ENCODE measurements at regions not wholly inside any gene's neighbourhood (a gene's known extent, or its start where the extent isn't known, plus 50 kb on each side); places are given as distances from the start of the nearest gene placed in this dataset.

DNA sequence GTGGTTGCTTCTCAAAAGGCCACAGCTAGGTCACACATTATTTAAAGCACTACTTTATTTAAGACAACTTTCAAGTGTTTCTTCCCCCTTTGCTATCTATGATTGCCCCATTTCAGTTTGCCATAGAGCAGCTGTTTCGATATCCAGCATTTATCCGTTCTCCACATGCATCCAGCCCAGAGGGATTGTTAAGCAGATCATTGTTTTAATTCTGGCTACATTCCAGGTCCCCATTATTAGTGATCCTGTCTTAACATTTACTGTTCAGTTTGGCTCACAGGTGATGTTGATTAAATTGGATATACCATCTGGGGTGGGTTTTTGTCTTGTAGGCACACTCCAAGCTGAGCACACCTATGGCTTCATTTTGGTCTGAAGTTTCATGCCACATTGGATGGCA, 638.7 kb downstream of the ZEB2 start:
- H3K27ac Mint-ChIP-seq (ENCODE audit: unreplicated experiment), result no peak overlapping the region
- H3K27me3 Mint-ChIP-seq (ENCODE audit: unreplicated experiment), result no peaks in the 10 kb centered on the region
- H3K4me1 Mint-ChIP-seq (ENCODE audit: unreplicated experiment), result no peaks in the 10 kb centered on the region
- no peak for TF ChIP-seq CTCF (IDR thresholded peaks at IDR 0.05)
- no peaks in the 10 kb centered on the region for H3K9me3 Mint-ChIP-seq (ENCODE audit: unreplicated experiment)
- no peaks in the 10 kb centered on the region for H3K36me3 Mint-ChIP-seq (ENCODE audit: unreplicated experiment)
- no peak overlapping the region for H3K4me3 Mint-ChIP-seq (ENCODE audit: unreplicated experiment)
- no peak for DNase-seq (ENCODE audit: extremely low spot score, unreplicated experiment)

DNA sequence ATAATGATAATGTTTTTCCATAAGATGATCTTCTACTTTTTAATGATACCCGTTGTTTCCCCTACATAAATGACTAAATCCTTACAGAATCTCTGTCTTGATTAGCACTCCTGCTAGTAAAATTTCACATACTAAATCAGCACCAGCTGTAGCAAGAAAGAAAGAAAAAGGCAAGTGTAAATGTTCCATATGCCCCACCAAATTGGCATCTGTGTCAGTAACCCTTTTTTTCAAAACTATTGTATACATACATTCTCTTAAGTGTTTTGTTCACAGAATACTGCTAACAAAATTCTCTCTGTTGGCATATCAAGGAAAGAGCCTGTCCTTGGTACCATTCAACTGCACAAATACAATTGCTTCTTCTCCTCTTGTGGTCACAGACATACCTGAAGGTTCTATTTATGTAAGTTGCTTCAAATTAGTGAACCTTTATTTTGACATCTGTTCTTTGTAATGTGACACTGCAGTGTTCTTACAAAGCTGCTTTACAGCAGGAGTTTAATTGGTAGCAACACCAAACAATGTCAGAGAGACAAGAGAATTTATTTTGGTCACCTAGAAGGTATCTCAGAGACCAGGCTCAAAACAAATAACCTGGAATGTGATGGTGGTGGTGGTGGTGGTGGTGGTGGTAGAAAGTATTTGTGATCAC, 641.9 kb downstream of the ZEB2 start:
- H3K4me1 Mint-ChIP-seq (ENCODE audit: unreplicated experiment), result no peaks in the 10 kb centered on the region
- no peak overlapping the region for H3K27ac Mint-ChIP-seq (ENCODE audit: unreplicated experiment)
- H3K4me3 Mint-ChIP-seq (ENCODE audit: unreplicated experiment), result no peak overlapping the region
- no peaks in the 10 kb centered on the region for H3K27me3 Mint-ChIP-seq (ENCODE audit: unreplicated experiment)
- DNase-seq (ENCODE audit: extremely low spot score, unreplicated experiment), result no peak
- H3K9me3 Mint-ChIP-seq (ENCODE audit: unreplicated experiment), result no peaks in the 10 kb centered on the region
- no peak for TF ChIP-seq CTCF (IDR thresholded peaks at IDR 0.05)
- no peaks in the 10 kb centered on the region for H3K36me3 Mint-ChIP-seq (ENCODE audit: unreplicated experiment)

DNA sequence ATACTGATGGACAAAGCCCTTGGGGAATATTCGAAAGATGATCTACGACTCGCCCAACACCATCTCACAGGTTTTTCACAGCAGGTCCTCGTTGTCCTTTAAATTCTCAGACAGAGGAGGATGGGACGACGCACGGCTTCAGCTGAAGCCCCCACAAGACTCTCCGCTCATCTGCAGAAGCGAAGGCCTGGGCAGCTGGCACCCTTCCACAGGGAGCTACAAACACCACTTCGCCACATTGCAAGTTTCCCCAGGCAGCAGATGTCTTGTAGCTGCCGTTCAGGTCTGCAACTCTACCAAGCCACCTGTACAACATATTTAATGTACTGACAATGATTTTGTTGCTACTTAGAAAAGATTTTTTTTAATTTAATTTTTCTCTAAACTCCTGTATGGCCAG, 642.9 kb downstream of the ZEB2 start:
- DNase-seq (ENCODE audit: extremely low spot score, unreplicated experiment), result no peak
- H3K4me1 Mint-ChIP-seq (ENCODE audit: unreplicated experiment), result no peaks in the 10 kb centered on the region
- H3K36me3 Mint-ChIP-seq (ENCODE audit: unreplicated experiment), result no peaks in the 10 kb centered on the region
- no peak overlapping the region for H3K27ac Mint-ChIP-seq (ENCODE audit: unreplicated experiment)
- TF ChIP-seq CTCF (IDR thresholded peaks at IDR 0.05), result no peak
- H3K9me3 Mint-ChIP-seq (ENCODE audit: unreplicated experiment), result no peaks in the 10 kb centered on the region
- no peak overlapping the region for H3K4me3 Mint-ChIP-seq (ENCODE audit: unreplicated experiment)
- H3K27me3 Mint-ChIP-seq (ENCODE audit: unreplicated experiment), result no peaks in the 10 kb centered on the region

- Mint-ChIP-seq H3K9me3 (ENCODE audit: unreplicated experiment) (peaks cover 2% of the 10 kb centered on the region), H3K4me3 (ENCODE audit: unreplicated experiment) (no peak overlapping the region), H3K36me3 (ENCODE audit: unreplicated experiment) (peaks cover under 1% of the 10 kb centered on the region), H3K27me3 (ENCODE audit: unreplicated experiment) (no peaks in the 10 kb centered on the region), H3K4me1 (ENCODE audit: unreplicated experiment) (no peaks in the 10 kb centered on the region), H3K27ac (ENCODE audit: unreplicated experiment) (no peak overlapping the region)
- no peak for DNase-seq (ENCODE audit: extremely low spot score, unreplicated experiment)
- no peak for TF ChIP-seq CTCF (IDR thresholded peaks at IDR 0.05)
These were observed 644.4 kb downstream of the ZEB2 start for GRCh38 chr2:143875295-143876233.

GRCh38 chr2:143873886-143874285, 646.0 kb downstream of the ZEB2 start:
- Mint-ChIP-seq H3K27ac (ENCODE audit: unreplicated experiment) (no peak overlapping the region), H3K4me1 (ENCODE audit: unreplicated experiment) (no peaks in the 10 kb centered on the region), H3K9me3 (ENCODE audit: unreplicated experiment) (peaks cover 10% of the 10 kb centered on the region), H3K36me3 (ENCODE audit: unreplicated experiment) (peaks cover 5% of the 10 kb centered on the region), H3K4me3 (ENCODE audit: unreplicated experiment) (no peak overlapping the region), H3K27me3 (ENCODE audit: unreplicated experiment) (no peaks in the 10 kb centered on the region)
- DNase-seq (ENCODE audit: extremely low spot score, unreplicated experiment), result no peak
- TF ChIP-seq CTCF (IDR thresholded peaks at IDR 0.05), result no peak
